Subcutaneous abdominal adipose tissue (tissue), 5 donors: ENCODE measurements at regions not wholly inside any gene's neighbourhood (a gene's known extent, or its start where the extent isn't known, plus 50 kb on each side); places are given as distances from the start of the nearest gene placed in this dataset.

Experiments
- H3K27ac ChIP-seq: one replicate; pipeline ENCODE4 v1.7.0; 2013; ENCODE audit warnings: low read depth, mild to moderate bottlenecking, inconsistent platforms, low read length, moderate library complexity
- H3K27me3 ChIP-seq, 5 donors: one replicate each; pipeline ENCODE4 v1.7.0; 2013; ENCODE audit warnings: low read length in 5 of 5, inconsistent platforms in 1 of 5; ENCODE audit not compliant: control insufficient read depth in 5 of 5, insufficient read depth in 4 of 5
- H3K36me3 ChIP-seq, 5 donors: one replicate each; pipeline ENCODE4 v1.7.0; 2013; ENCODE audit warnings: low read length in 5 of 5; ENCODE audit not compliant: control insufficient read depth in 5 of 5, insufficient read depth in 5 of 5
- H3K4me1 ChIP-seq, 5 donors: one replicate each; pipeline ENCODE4 v1.7.0; 2013; ENCODE audit warnings: low read length in 5 of 5, mild to moderate bottlenecking in 3 of 5, moderate library complexity in 1 of 5; ENCODE audit not compliant: control insufficient read depth in 5 of 5, insufficient read depth in 5 of 5
- H3K4me3 ChIP-seq, 5 donors: one replicate each; pipeline ENCODE4 v1.7.0; 2013; ENCODE audit warnings: low read length in 5 of 5, low read depth in 1 of 5
- H3K9ac ChIP-seq, 5 donors: one replicate each; pipeline ENCODE4 v1.7.0; 2013; ENCODE audit warnings: low read length in 5 of 5, mild to moderate bottlenecking in 4 of 5, moderate library complexity in 3 of 5
- H3K9me3 ChIP-seq, 5 donors: one replicate each; pipeline ENCODE4 v1.7.0; 2013; ENCODE audit warnings: low read length in 5 of 5; ENCODE audit not compliant: control insufficient read depth in 5 of 5
- donor health status: healthy.
- donor health status: healthy.
- donor health status: healthy.
- donor health status: healthy.
- donor health status: healthy.

DNA sequence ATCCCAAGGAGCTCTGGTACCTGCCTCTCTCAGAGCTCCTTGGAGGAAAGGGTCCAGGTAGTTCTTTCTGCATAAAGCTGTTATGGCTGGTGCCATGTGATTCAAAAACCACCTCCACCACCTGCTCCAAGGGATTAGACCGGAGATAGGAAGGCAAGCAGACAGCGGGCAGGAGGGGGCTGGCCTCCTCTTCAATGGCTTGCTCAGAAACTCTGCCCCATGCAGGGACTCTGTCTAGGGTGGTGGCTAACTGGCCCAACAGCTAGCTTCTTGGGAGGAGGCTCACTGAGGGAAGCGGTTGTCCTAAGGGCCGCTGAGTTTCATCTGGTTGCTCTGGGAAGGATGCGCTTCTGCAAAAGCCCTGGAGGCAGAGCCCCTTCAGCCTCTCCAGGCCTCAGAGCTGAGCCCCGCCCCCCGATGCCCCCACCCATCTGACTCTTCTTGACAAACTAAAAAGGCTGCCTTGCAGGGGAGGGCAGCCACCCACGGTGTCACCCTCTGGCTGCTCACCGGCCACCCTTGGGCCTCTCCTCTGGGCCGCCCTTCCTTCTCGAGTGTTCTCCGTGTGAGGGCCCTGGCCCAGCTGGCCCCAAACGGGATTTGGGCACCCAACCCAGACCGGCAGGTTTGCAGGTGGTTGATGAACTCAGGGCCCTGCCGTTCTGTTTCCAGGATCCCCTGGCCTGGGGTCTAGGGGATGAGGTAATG, 90.2 kb downstream of the MCFD2 start:
- H3K36me3 ChIP-seq: no peaks in the 10 kb centered on the region
- H3K9me3 ChIP-seq: peaks cover 0 to 5% (median 4%) of the 10 kb centered on the region in 5 donors
- H3K4me3 ChIP-seq: no peak overlapping the region

GRCh38 chr2:46824611-46825010, 91.0 kb downstream of the MCFD2 start:
- no peak overlapping the region for H3K27ac ChIP-seq
- H3K9me3 ChIP-seq: peaks cover 0 to 4% (median 0%) of the 10 kb centered on the region in 5 donors
- H3K4me3 ChIP-seq: no peak overlapping the region
- H3K27me3 ChIP-seq: no peaks in the 10 kb centered on the region
- H3K9ac ChIP-seq: no peak overlapping the region
- no peaks in the 10 kb centered on the region for H3K36me3 ChIP-seq
- no peaks in the 10 kb centered on the region for H3K4me1 ChIP-seq

More for the DNA sequence above, 90.2 kb downstream of the MCFD2 start:
- Histone ChIP-seq H3K4me1 (no peaks in the 10 kb centered on the region), H3K27ac (no peak overlapping the region), H3K9ac (no peak overlapping the region), H3K27me3 (no peaks in the 10 kb centered on the region)

- Histone ChIP-seq H3K9ac (no peak overlapping the region), H3K27me3 (no peaks in the 10 kb centered on the region), H3K4me1 (peaks cover 5 to 22% (median 19%) of the 10 kb centered on the region in 5 donors), H3K4me3 (no peak overlapping the region), H3K36me3 (no peaks in the 10 kb centered on the region), H3K9me3 (no peaks in the 10 kb centered on the region), H3K27ac (no peak overlapping the region)
These were observed 94.0 kb downstream of the MCFD2 start for GRCh38 chr2:46821600-46821999.

GRCh38 chr2:46818819-46819218, 96.8 kb downstream of the MCFD2 start:
- Histone ChIP-seq H3K27me3 (no peaks in the 10 kb centered on the region), H3K9me3 (no peaks in the 10 kb centered on the region), H3K36me3 (no peaks in the 10 kb centered on the region), H3K9ac (no peak overlapping the region), H3K4me3 (no peak overlapping the region), H3K27ac (no peak overlapping the region), H3K4me1 (peaks cover 8 to 33% (median 25%) of the 10 kb centered on the region in 5 donors)

DNA sequence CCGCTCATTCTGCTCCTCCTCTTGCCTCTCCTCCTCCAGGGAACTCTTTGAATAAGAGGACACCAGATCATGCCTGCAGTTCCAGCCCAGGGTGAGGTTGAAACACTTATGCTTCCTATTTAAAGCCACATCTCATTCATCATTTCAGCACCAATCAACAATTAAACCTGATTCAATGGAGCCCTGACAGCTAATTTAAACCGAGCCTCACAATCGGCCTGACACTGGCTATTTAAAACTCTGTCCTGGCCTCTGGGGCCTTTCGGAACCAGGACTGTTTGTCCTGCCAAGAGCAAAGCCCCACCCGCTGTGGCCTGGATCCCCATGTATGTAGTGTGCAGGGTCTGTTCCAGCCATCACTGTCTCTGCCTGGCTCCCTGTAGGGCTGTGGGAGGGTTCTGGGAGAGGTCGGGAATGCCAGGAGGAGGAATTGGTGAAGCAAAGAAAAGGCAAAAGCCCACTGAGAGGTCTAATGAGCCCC, 97.4 kb downstream of the MCFD2 start:
- H3K4me1 ChIP-seq: peaks cover 8 to 40% (median 28%) of the 10 kb centered on the region in 5 donors
- no peak overlapping the region for H3K4me3 ChIP-seq

GRCh38 chr2:46816846-46817726, 98.5 kb downstream of the MCFD2 start:
- Histone ChIP-seq H3K9ac (peak overlapping the region in 1 of 5 donors; percentile 12), H3K36me3 (no peaks in the 10 kb centered on the region), H3K27me3 (no peaks in the 10 kb centered on the region), H3K9me3 (no peaks in the 10 kb centered on the region), H3K27ac (no peak overlapping the region), H3K4me3 (no peak overlapping the region), H3K4me1 (peaks cover 11 to 50% (median 39%) of the 10 kb centered on the region in 5 donors)

More for the DNA sequence above, 97.4 kb downstream of the MCFD2 start:
- H3K27ac ChIP-seq: no peak overlapping the region
- H3K27me3 ChIP-seq: no peaks in the 10 kb centered on the region
- no peaks in the 10 kb centered on the region for H3K36me3 ChIP-seq
- H3K9me3 ChIP-seq: no peaks in the 10 kb centered on the region
- no peak overlapping the region for H3K9ac ChIP-seq

DNA sequence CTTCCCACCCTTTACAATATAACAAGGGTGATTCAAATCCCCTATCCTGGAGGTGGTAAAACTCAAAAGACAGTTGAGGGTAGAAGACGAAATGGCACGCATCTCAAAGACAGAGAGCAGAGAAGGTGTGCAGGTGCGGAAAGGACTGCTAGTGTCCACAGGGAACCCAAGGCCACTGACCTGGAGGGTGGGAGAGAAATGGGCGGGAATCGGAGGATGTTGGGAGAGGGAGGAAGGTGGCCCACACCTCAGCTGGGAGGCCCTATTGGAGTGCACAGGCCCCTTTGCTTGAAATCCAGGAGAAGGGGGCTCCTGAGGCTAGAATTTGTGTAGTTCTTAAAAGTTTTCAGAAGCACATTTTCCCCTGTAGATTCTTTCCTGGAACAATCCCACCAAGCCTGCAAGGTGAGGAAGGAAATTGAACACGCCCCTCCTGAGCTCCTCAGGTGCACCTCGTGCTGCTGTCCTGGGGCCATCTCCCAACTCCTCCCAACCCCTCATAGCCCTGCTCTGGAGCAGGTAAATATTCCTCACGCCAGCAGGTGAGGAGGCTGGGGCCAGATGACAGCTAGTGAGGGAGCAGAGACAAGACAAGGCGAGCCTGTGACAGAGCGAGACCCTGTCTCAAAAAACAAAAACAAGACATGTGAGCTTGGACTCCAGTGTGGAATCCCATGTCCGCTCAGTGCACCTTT, 99.3 kb downstream of the MCFD2 start:
- Histone ChIP-seq H3K9ac (no peak overlapping the region), H3K4me1 (peaks cover 11 to 53% (median 42%) of the 10 kb centered on the region in 5 donors), H3K9me3 (no peaks in the 10 kb centered on the region), H3K27me3 (no peaks in the 10 kb centered on the region), H3K36me3 (no peaks in the 10 kb centered on the region), H3K27ac (no peak overlapping the region), H3K4me3 (no peak overlapping the region)

DNA sequence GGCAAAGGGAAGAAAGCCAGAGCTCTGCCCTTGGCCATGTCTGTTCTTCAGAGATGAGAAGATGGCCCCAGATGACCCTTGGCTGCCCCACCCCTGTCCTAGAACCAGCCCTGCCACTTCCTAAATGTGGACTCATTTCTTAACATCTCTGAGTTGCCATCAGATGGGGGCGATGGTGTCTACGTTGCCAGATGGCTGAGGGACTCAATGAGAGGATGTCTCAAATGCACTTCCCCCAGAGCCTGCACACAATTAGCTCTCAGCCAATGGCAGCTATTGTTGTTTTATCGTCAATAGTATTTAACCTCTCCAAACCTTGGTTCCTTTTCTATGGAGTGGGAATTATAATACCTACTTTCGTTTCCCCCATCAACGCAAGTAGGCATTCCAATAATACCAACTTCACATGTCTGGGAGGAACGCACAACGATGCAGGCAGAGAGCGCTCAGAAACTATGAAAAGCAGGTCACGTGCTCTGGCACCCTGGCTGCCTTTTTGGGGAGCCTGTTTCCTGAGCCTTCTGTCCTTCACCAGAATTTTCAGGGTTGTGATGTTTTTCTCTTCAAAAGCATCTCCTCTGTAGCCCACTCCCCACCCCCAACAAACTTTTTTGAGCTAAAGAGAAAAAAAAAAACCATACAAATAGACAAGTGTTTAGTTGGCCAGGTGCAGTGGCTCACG, 100.3 kb downstream of the MCFD2 start:
- Histone ChIP-seq H3K27me3 (no peaks in the 10 kb centered on the region), H3K27ac (peak overlapping the region; percentile 65), H3K9me3 (no peaks in the 10 kb centered on the region), H3K4me3 (no peak overlapping the region), H3K4me1 (peaks cover 11 to 53% (median 42%) of the 10 kb centered on the region in 5 donors), H3K36me3 (no peaks in the 10 kb centered on the region), H3K9ac (no peak overlapping the region)

DNA sequence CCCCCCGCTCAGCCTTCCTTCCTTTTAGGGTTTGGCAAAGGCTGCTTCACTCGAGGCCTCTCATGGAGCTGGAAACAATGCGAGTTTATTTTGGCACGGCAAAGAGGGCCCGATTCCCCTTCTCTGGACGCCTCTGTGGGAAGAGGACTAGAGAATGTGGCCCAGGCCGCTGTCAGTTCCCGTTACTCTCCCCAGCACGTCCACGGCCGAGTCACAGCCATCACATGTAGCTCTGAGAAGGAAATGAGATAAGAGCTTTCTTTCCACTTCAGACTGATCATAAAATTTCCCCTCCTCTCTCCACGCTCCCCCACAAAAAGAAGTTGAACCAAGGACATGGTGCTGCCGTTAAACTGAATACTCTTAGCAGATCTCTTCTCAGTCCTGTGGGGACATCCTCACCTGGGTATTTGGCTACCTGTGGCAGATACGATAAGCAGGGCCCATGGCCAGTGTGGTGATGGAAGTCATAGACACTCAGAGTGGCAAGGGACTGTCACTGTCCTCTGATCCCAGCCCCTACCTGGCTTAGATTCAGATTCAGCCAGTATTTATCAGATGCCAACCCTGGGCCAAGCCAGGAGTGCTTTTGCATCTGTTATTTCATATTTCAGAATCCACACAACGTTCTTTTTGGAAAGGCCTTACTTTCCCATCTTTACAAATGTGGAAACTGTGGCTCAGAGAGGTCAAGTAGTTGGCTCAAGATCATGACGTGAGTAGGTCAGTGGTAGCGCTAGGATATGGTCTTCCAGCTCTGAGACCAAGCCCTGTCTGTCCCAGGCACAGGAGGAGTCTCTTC, 101.2 kb downstream of the MCFD2 start:
- Histone ChIP-seq H3K9ac (no peak overlapping the region), H3K27me3 (no peaks in the 10 kb centered on the region), H3K4me3 (peak overlapping the region in 1 of 5 donors; percentile 17), H3K4me1 (peaks cover 11 to 53% (median 42%) of the 10 kb centered on the region in 5 donors), H3K27ac (peak overlapping the region; percentile 65), H3K36me3 (no peaks in the 10 kb centered on the region), H3K9me3 (peaks cover 0 to 3% (median 0%) of the 10 kb centered on the region in 5 donors)
